ENCODE measurements at regions not wholly inside any gene's neighbourhood (a gene's known extent, or its start where the extent isn't known, plus 50 kb on each side); places are given as distances from the start of the nearest gene placed in this dataset.

- DNase-seq (ENCODE audit: low read depth): no peak
Observed at GRCh38 chr6:131383421-131384411, 189.3 kb upstream of the ARG1 start.

- no peak for DNase-seq (ENCODE audit: low read depth)
Observed at GRCh38 chr6:131387562-131388447, 185.2 kb upstream of the ARG1 start.

GRCh38 chr6:131390322-131390721 lies 182.7 kb upstream of the ARG1 start:
- DNase-seq (ENCODE audit: low read depth): no peak

- DNase-seq (ENCODE audit: low read depth): no peak
Observed at GRCh38 chr6:131391116-131391515, 181.9 kb upstream of the ARG1 start.

- no peak for DNase-seq (ENCODE audit: low read depth)
Observed at GRCh38 chr6:131393433-131393832, 179.6 kb upstream of the ARG1 start.

- DNase-seq (ENCODE audit: low read depth): no peak
Observed at GRCh38 chr6:131394768-131395432, 178.1 kb upstream of the ARG1 start.

GRCh38 chr6:131398176-131398575 lies 174.8 kb upstream of the ARG1 start:
- DNase-seq (ENCODE audit: low read depth): no peak

GRCh38 chr6:131399433-131399832 lies 173.6 kb upstream of the ARG1 start:
- no peak for DNase-seq (ENCODE audit: low read depth)

- peak; percentile 91 for DNase-seq (ENCODE audit: low read depth)
Observed at GRCh38 chr6:131400054-131400778, 172.8 kb upstream of the ARG1 start.

GRCh38 chr6:131400779-131401496 lies 172.1 kb upstream of the ARG1 start:
- DNase-seq (ENCODE audit: low read depth): no peak

- DNase-seq (ENCODE audit: low read depth): no peak
Observed at GRCh38 chr6:131408811-131409210, 164.2 kb upstream of the ARG1 start.

- DNase-seq (ENCODE audit: low read depth): no peak
Observed at GRCh38 chr6:131410785-131411184, 162.2 kb upstream of the ARG1 start.

- no peak for DNase-seq (ENCODE audit: low read depth)
Observed at GRCh38 chr6:131412960-131413830, 159.8 kb upstream of the ARG1 start.

GRCh38 chr6:131413831-131414191 lies 159.2 kb upstream of the ARG1 start:
- DNase-seq (ENCODE audit: low read depth): no peak

- no peak for DNase-seq (ENCODE audit: low read depth)
Observed at GRCh38 chr6:131414956-131415355, 158.1 kb upstream of the ARG1 start.

GRCh38 chr6:131418441-131418840 lies 154.6 kb upstream of the ARG1 start:
- no peak for DNase-seq (ENCODE audit: low read depth)

GRCh38 chr6:131419702-131420101 lies 153.3 kb upstream of the ARG1 start:
- no peak for DNase-seq (ENCODE audit: low read depth)

GRCh38 chr6:131424016-131424415 lies 149.0 kb upstream of the ARG1 start:
- DNase-seq (ENCODE audit: low read depth): no peak

- no peak for DNase-seq (ENCODE audit: low read depth)
Observed at GRCh38 chr6:131424475-131424874, 148.6 kb upstream of the ARG1 start.
